AG04450 (cell line): ENCODE measurements at regions not wholly inside any gene's neighbourhood (a gene's known extent, or its start where the extent isn't known, plus 50 kb on each side); places are given as distances from the start of the nearest gene placed in this dataset.

Source experiments
- CTCF ChIA-PET: fragments of 300-600, 350-600 bp; formaldehyde crosslinking; extraction: SDS; loops from one replicate; lab custom pipeline; 2022; ENCODE audit warnings: antibody characterized with exemption, inconsistent platforms; lab: Charles Lee
- POLR2A ChIA-PET: fragments of 350-600 bp; formaldehyde crosslinking; extraction: SDS; loops from one replicate; lab custom pipeline; 2021; ENCODE audit warnings: antibody characterized with exemption, inconsistent platforms; lab: Yijun Ruan, JAX
- DNase-seq: peaks from one replicate; pipeline ENCODE4 v3.0.0-alpha.2; 2011; ENCODE audit warnings: low read depth, low spot score
- H3K27ac ChIP-seq: one replicate; pipeline ENCODE4 v1.5.1; 2012; ENCODE audit warnings: low read depth, low read length, control low read depth
- H3K27me3 ChIP-seq: one replicate; pipeline ENCODE4 v1.6.0; 2012; ENCODE audit warnings: low read length; ENCODE audit not compliant: control insufficient read depth, insufficient read depth
- H3K4me3 ChIP-seq: 2 replicates; pipeline ENCODE4 v1.5.1; 2011; ENCODE audit warnings: mild to moderate bottlenecking, low read depth, low read length, control low read depth
- H3K9me3 ChIP-seq: 2 replicates; pipeline ENCODE4 v1.5.1; 2012; ENCODE audit warnings: low read length; ENCODE audit not compliant: control insufficient read depth, insufficient read depth
- CTCF ChIP-seq: IDR thresholded peaks from 2 replicates; pipeline ENCODE4 v1.5.1; 2011; ENCODE audit warnings: low read depth, low read length, control low read depth, inconsistent platforms

DNA sequence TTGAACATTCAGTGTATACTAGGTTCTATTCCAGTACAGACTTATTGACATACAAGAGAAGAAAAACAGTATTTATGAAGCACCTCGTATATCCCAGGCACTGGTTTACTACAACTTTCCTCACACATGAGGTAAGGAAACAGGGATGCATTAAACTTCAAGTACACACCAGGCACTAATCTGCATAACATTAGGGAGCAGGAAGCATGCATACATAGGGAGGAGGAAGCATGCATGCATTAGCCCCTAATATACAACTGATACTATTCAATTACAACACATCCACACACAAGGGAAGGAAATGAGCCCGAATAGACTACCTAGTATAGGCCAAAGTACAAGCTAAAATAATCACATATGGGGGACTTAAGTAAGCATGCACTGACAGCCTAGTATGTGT lies 525.3 kb downstream of the SUCLG1 start:
- Histone ChIP-seq H3K27me3 (no peaks in the 10 kb centered on the region), H3K27ac (no peak overlapping the region), H3K9me3 (no peaks in the 10 kb centered on the region), H3K4me3 (no peak overlapping the region)
- CTCF ChIA-PET: no interaction called here
- DNase-seq: no peak
- no peak for TF ChIP-seq CTCF
- POLR2A ChIA-PET: no interaction called here

GRCh38 chr2:83923531-83923930 lies 535.5 kb downstream of the SUCLG1 start:
- Histone ChIP-seq H3K4me3 (no peak overlapping the region), H3K27me3 (no peaks in the 10 kb centered on the region), H3K9me3 (no peaks in the 10 kb centered on the region), H3K27ac (no peak overlapping the region)
- CTCF ChIA-PET: no interaction called here
- POLR2A ChIA-PET: no interaction called here
- DNase-seq: no peak
- TF ChIP-seq CTCF: no peak

DNA sequence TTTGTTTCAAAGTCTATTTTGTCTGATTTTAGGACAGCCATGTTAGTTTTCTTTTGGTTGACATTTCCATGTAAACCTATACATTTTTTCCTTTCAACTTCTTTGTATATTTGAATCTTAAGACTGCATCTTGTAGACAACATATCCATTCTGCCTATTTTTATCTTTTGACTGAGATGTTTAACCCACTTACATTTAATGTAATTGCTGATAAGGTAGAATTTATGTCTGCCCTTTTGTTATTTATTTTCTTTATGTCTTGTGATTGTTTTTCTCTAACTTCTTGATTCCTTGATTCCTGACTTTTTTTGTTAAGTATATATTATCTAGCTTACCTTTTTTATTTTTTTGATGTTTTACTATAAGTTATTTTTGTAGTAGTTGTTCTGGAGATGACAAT lies 542.5 kb downstream of the SUCLG1 start:
- ChIA-PET POLR2A (no interaction called here), CTCF (no interaction called here)
- H3K27me3 ChIP-seq: no peaks in the 10 kb centered on the region
- no peak for DNase-seq
- no peak overlapping the region for H3K27ac ChIP-seq
- TF ChIP-seq CTCF: no peak
- no peaks in the 10 kb centered on the region; the same call in 1 of the 2 replicates for H3K9me3 ChIP-seq
- no peak overlapping the region for H3K4me3 ChIP-seq

- Histone ChIP-seq H3K27me3 (no peaks in the 10 kb centered on the region), H3K4me3 (no peak overlapping the region), H3K27ac (no peak overlapping the region), H3K9me3 (no peaks in the 10 kb centered on the region; the same call in 1 of the 2 replicates)
- TF ChIP-seq CTCF: no peak
- DNase-seq: no peak
- CTCF ChIA-PET: no interaction called here
- POLR2A ChIA-PET: no interaction called here
These were observed 543.7 kb downstream of the SUCLG1 start for GRCh38 chr2:83915381-83915780.

DNA sequence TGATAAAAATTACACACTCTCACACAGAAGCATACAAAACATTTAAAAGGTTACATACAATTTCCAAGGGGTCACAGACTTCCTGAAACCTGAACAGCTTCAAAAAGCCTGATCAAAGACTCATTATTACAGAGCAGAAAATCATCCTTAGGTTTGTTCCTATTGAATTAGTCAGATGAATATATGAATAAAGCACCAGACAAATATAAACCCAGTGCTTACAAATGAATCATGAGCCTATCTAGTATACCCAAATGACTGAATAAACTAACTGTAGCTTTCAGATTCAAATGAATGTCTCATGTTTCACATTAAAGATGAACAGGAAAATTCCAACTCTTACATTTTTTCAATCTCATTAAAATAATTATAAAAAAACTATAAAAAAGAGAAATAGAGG lies 550.3 kb downstream of the SUCLG1 start:
- ChIA-PET CTCF (no interaction called here), POLR2A (no interaction called here)
- Histone ChIP-seq H3K27me3 (no peaks in the 10 kb centered on the region), H3K4me3 (no peak overlapping the region), H3K9me3 (no peaks in the 10 kb centered on the region), H3K27ac (no peak overlapping the region)
- no peak for TF ChIP-seq CTCF
- no peak for DNase-seq
